Tibial nerve (tissue), 4 donors: ENCODE measurements at regions not wholly inside any gene's neighbourhood (a gene's known extent, or its start where the extent isn't known, plus 50 kb on each side); places are given as distances from the start of the nearest gene placed in this dataset.

Experiments used
- CTCF ChIP-seq, 5 experiments: fragments of 200-600 bp in 3 of 5; fragments of 450-650 bp in 2 of 5; sonication (generic) in 3 of 5; IDR thresholded peaks; one replicate each; pipeline ENCODE4 v1.5.1; 2016 to 2019; ENCODE audit warnings: antibody characterized with exemption in 5 of 5, mild to moderate bottlenecking in 3 of 5, moderate library complexity in 2 of 5
- EP300 ChIP-seq, 2 donors: sonication (generic); formaldehyde crosslinking; IDR thresholded peaks; one replicate each; pipeline ENCODE4 v1.6.1; 2017; ENCODE audit warnings: antibody characterized with exemption in 2 of 2, mild to moderate bottlenecking in 1 of 2
- POLR2A ChIP-seq, 2 donors: fragments of 450-650 bp; IDR thresholded peaks; one replicate each; pipeline ENCODE4 v1.6.1; 2017; ENCODE audit warnings: antibody characterized with exemption in 2 of 2, mild to moderate bottlenecking in 2 of 2, moderate library complexity in 2 of 2

GRCh38 chr4:177023951-177024350 lies 231.2 kb upstream of the VEGFC start:
- TF ChIP-seq POLR2A (IDR thresholded peaks at IDR 0.05) (no peak), CTCF (IDR thresholded peaks at IDR 0.05) (no peak), EP300 (IDR thresholded peaks at IDR 0.05) (no peak)
